Lower lobe of right lung (tissue), 2 donors: ENCODE measurements at regions not wholly inside any gene's neighbourhood (a gene's known extent, or its start where the extent isn't known, plus 50 kb on each side); places are given as distances from the start of the nearest gene placed in this dataset.

ENCODE experiments used
- ATAC-seq, 2 donors: fragments of 200-7000 bp; cut with Tn5 transposase; one replicate each; pipeline ENCODE4 v1.9.1; 2020 to 2022; ENCODE audit warnings: mild to moderate bottlenecking in 2 of 2, moderate library complexity in 2 of 2
- DNase-seq: peaks from one replicate; pipeline ENCODE4 v3.0.0-alpha.2; 2020
- H3K27ac ChIP-seq: fragments of 200-600 bp; one replicate; pipeline ENCODE4 v1.8.0; 2022
- H3K27me3 ChIP-seq: fragments of 200-600 bp; one replicate; pipeline ENCODE4 v1.8.0; 2022; ENCODE audit warnings: low read depth
- H3K36me3 ChIP-seq: fragments of 200-600 bp; one replicate; pipeline ENCODE4 v1.8.0; 2022; ENCODE audit warnings: mild to moderate bottlenecking
- H3K4me1 ChIP-seq: fragments of 200-600 bp; one replicate; pipeline ENCODE4 v1.8.0; 2022
- H3K4me3 ChIP-seq: fragments of 200-600 bp; one replicate; pipeline ENCODE4 v1.8.0; 2022; ENCODE audit warnings: mild to moderate bottlenecking
- H3K9me3 ChIP-seq: fragments of 200-600 bp; one replicate; pipeline ENCODE4 v1.8.0; 2022
- CTCF ChIP-seq: fragments of 200-600 bp; IDR thresholded peaks from one replicate; pipeline ENCODE4 v1.8.0; 2022; ENCODE audit warnings: antibody characterized with exemption, mild to moderate bottlenecking
- intact Hi-C: fragments of 100-400 bp; cut with DNase I; formaldehyde crosslinking; loops from one replicate; pipeline ENCODE4 v1.11.0; 2022
- donor health status: DM: no; HTN: yes; CAD: no; lungs with severe emphysema.

GRCh38 chr19:28449803-28450202, 763.1 kb downstream of the UQCRFS1 start:
- no peak for TF ChIP-seq CTCF
- no peaks in the 10 kb centered on the region for H3K36me3 ChIP-seq
- H3K4me3 ChIP-seq = no peak overlapping the region
- no peak for ATAC-seq
- DNase-seq = no peak
- H3K9me3 ChIP-seq = no peaks in the 10 kb centered on the region
- H3K4me1 ChIP-seq = no peaks in the 10 kb centered on the region
- intact Hi-C loops = no loop called here
- no peak overlapping the region for H3K27ac ChIP-seq
- H3K27me3 ChIP-seq = no peaks in the 10 kb centered on the region

- intact Hi-C loops = no loop called here
- no peak for DNase-seq
- no peak for TF ChIP-seq CTCF
These were observed 766.4 kb downstream of the UQCRFS1 start for GRCh38 chr19:28446511-28446910.

GRCh38 chr19:28445826-28446225, 767.1 kb downstream of the UQCRFS1 start:
- H3K4me3 ChIP-seq = no peak overlapping the region
- DNase-seq = no peak
- ATAC-seq = no peak
- H3K4me1 ChIP-seq = no peaks in the 10 kb centered on the region
- H3K27ac ChIP-seq = no peak overlapping the region
- H3K36me3 ChIP-seq = no peaks in the 10 kb centered on the region
- H3K27me3 ChIP-seq = no peaks in the 10 kb centered on the region
- intact Hi-C loops = no loop called here
- no peaks in the 10 kb centered on the region for H3K9me3 ChIP-seq
- no peak for TF ChIP-seq CTCF

More at GRCh38 chr19:28446511-28446910, 766.4 kb downstream of the UQCRFS1 start:
- Histone ChIP-seq H3K36me3 (no peaks in the 10 kb centered on the region), H3K27ac (no peak overlapping the region), H3K27me3 (no peaks in the 10 kb centered on the region), H3K4me3 (no peak overlapping the region), H3K9me3 (no peaks in the 10 kb centered on the region), H3K4me1 (no peaks in the 10 kb centered on the region)
- no peak for ATAC-seq

GRCh38 chr19:28444362-28444761, 768.6 kb downstream of the UQCRFS1 start:
- Histone ChIP-seq H3K36me3 (no peaks in the 10 kb centered on the region), H3K27ac (no peak overlapping the region), H3K4me3 (no peak overlapping the region), H3K9me3 (no peaks in the 10 kb centered on the region), H3K4me1 (no peaks in the 10 kb centered on the region), H3K27me3 (no peaks in the 10 kb centered on the region)
- no peak for TF ChIP-seq CTCF
- intact Hi-C loops = no loop called here
- DNase-seq (no peak), ATAC-seq (no peak)

- no peak overlapping the region for H3K27ac ChIP-seq
- DNase-seq (no peak), ATAC-seq (no peak)
- H3K4me3 ChIP-seq = no peak overlapping the region
- no peaks in the 10 kb centered on the region for H3K36me3 ChIP-seq
- no peaks in the 10 kb centered on the region for H3K4me1 ChIP-seq
- no peaks in the 10 kb centered on the region for H3K27me3 ChIP-seq
- TF ChIP-seq CTCF = no peak
- H3K9me3 ChIP-seq = no peaks in the 10 kb centered on the region
- intact Hi-C loops = no loop called here
These were observed 769.6 kb downstream of the UQCRFS1 start for GRCh38 chr19:28443361-28443760.
